HepG2 (cell line): ENCODE measurements at regions not wholly inside any gene's neighbourhood (a gene's known extent, or its start where the extent isn't known, plus 50 kb on each side); places are given as distances from the start of the nearest gene placed in this dataset.

Source experiments
- FOXC1 ChIP-seq: sonication (generic); formaldehyde crosslinking; IDR thresholded peaks from 2 replicates; pipeline ENCODE4 v1.8.0; 2022; ENCODE audit warnings: mild to moderate bottlenecking, missing genetic modification reagents, borderline replicate concordance
- FOXO4 ChIP-seq: sonication (generic); formaldehyde crosslinking; conservative IDR thresholded peaks from 2 replicates; pipeline ENCODE4 v1.8.1; 2023; ENCODE audit warnings: missing genetic modification reagents
- HNRNPLL ChIP-seq: fragments of 200-400 bp; formaldehyde crosslinking; IDR thresholded peaks from 2 replicates; pipeline ENCODE4 v1.6.1; 2017; ENCODE audit warnings: mild to moderate bottlenecking, low read depth, low read length; ENCODE audit not compliant: poor library complexity, severe bottlenecking
- MYNN ChIP-seq: sonication (generic); formaldehyde crosslinking; IDR thresholded peaks from 2 replicates; pipeline ENCODE4 v1.4.0; 2020; ENCODE audit warnings: mild to moderate bottlenecking, low read depth, missing genetic modification reagents
- NFATC3 ChIP-seq: sonication (generic); formaldehyde crosslinking; IDR thresholded peaks from 2 replicates; pipeline ENCODE4 v1.5.1; 2020; ENCODE audit warnings: mild to moderate bottlenecking, missing genetic modification reagents
- PAWR ChIP-seq: sonication (generic); formaldehyde crosslinking; IDR thresholded peaks from 2 replicates; pipeline ENCODE4 v1.4.0; 2020; ENCODE audit warnings: missing genetic modification reagents, mild to moderate bottlenecking, borderline replicate concordance
- REST ChIP-seq, 2 experiments: IDR thresholded peaks; 2 replicates each; pipeline ENCODE4 v1.6.1; 2011 to 2012; ENCODE audit warnings: low read length in 2 of 2, borderline replicate concordance in 1 of 2, low read depth in 1 of 2, mild to moderate bottlenecking in 1 of 2, moderate library complexity in 1 of 2
- TAF1 ChIP-seq: sonication (generic); formaldehyde crosslinking; IDR thresholded peaks from 2 replicates; pipeline ENCODE4 v1.4.0; 2020; ENCODE audit warnings: missing genetic modification reagents
- YEATS2 ChIP-seq: sonication (generic); formaldehyde crosslinking; IDR thresholded peaks from 2 replicates; pipeline ENCODE4 v1.4.0; 2020; ENCODE audit warnings: missing genetic modification reagents, borderline replicate concordance
- ZBTB46 ChIP-seq: sonication (generic); formaldehyde crosslinking; IDR thresholded peaks from 2 replicates; pipeline ENCODE4 v1.4.0; 2020; ENCODE audit warnings: mild to moderate bottlenecking, missing genetic modification reagents, borderline replicate concordance
- ZNF24 ChIP-seq: fragments of 450-650 bp; IDR thresholded peaks from 2 replicates; pipeline ENCODE4 v1.6.1; 2017; ENCODE audit warnings: antibody characterized with exemption, mild to moderate bottlenecking
- ZNF30 ChIP-seq: sonication (generic); formaldehyde crosslinking; IDR thresholded peaks from 2 replicates; pipeline ENCODE4 v1.5.0; 2020; ENCODE audit warnings: mild to moderate bottlenecking, missing genetic modification reagents
- TF ChIP-seq, protein P1 (sequence below): sonication (generic); formaldehyde crosslinking; IDR thresholded peaks from 2 replicates; pipeline ENCODE4 v1.5.0; 2020; ENCODE audit warnings: mild to moderate bottlenecking, missing genetic modification reagents, moderate library complexity

- TF ChIP-seq ZBTB46 (CRISPR knock-in tag) (no peak), ZNF24 (no peak), MYNN (CRISPR knock-in tag) (no peak), FOXC1 (CRISPR knock-in tag) (no peak), FOXO4 (CRISPR knock-in tag) (no peak), YEATS2 (no peak), PAWR (CRISPR knock-in tag) (no peak), REST (IDR thresholded peaks at IDR 0.05; ENCODE audit: borderline replicate concordance in 1 of 2, low read depth in 1 of 2, low read length in 2 of 2) (no peak), NFATC3 (CRISPR knock-in tag) (no peak), TAF1 (CRISPR knock-in tag) (no peak), HNRNPLL (no peak), ZNF30 (CRISPR knock-in tag) (no peak)
- TF ChIP-seq, protein P1, sequence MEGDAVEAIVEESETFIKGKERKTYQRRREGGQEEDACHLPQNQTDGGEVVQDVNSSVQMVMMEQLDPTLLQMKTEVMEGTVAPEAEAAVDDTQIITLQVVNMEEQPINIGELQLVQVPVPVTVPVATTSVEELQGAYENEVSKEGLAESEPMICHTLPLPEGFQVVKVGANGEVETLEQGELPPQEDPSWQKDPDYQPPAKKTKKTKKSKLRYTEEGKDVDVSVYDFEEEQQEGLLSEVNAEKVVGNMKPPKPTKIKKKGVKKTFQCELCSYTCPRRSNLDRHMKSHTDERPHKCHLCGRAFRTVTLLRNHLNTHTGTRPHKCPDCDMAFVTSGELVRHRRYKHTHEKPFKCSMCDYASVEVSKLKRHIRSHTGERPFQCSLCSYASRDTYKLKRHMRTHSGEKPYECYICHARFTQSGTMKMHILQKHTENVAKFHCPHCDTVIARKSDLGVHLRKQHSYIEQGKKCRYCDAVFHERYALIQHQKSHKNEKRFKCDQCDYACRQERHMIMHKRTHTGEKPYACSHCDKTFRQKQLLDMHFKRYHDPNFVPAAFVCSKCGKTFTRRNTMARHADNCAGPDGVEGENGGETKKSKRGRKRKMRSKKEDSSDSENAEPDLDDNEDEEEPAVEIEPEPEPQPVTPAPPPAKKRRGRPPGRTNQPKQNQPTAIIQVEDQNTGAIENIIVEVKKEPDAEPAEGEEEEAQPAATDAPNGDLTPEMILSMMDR (CRISPR knock-in tag): no peak
These were observed 132.3 kb upstream of the COL5A1 start for GRCh38 chr9:134509281-134509680.
